ENCODE measurements at regions not wholly inside any gene's neighbourhood (a gene's known extent, or its start where the extent isn't known, plus 50 kb on each side); places are given as distances from the start of the nearest gene placed in this dataset.

DNA sequence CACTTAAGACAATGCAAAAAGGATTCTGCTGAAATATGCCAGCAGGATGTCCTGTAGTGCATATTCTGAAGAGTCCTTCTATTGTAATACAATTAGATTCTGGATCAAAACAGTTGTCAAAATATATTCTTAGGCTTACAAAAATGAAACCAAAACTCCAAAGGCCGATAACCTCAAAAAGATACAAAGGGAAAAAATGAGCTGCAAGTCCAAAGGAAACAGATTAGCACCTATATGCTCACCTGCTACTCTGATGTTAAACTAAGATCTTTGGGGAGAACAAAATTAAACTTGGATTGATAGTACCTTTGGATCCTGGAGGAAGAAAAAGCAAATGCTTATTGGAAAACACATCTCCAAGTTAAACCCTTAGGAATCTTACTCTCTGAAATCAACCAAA, 397.1 kb downstream of the SPATA31D1 start:
- H3K4ac ChIP-seq (ENCODE audit: low read depth, low read length): no peak overlapping the region
- no peak overlapping the region for H3K4me2 ChIP-seq (ENCODE audit: low read length)
- H4K91ac ChIP-seq (ENCODE audit: low read depth, low read length): no peak overlapping the region
- H4K8ac ChIP-seq (ENCODE audit: low read depth, low read length): no peak overlapping the region
- H3K14ac ChIP-seq (ENCODE audit: low read length): no peak overlapping the region
- H3K36me3 ChIP-seq (ENCODE audit: control insufficient read depth in 1 of 2, insufficient read depth in 2 of 2, low read length in 2 of 2): no peaks in the 10 kb centered on the region
- DNase-seq: no peak
- H4K12ac ChIP-seq (ENCODE audit: low read depth, low read length): no peak overlapping the region
- no peak overlapping the region for H2BK120ac ChIP-seq (ENCODE audit: insufficient read depth, low read length, poor library complexity)
- H3K27ac ChIP-seq (ENCODE audit: low read depth, low read length): no peak overlapping the region
- no peak overlapping the region for H3K4me3 ChIP-seq (ENCODE audit: low read depth, low read length)
- H2BK5ac ChIP-seq (ENCODE audit: low read depth, low read length, poor library complexity): no peak overlapping the region
- H3K4me1 ChIP-seq (ENCODE audit: control insufficient read depth in 1 of 2, insufficient read depth in 2 of 2, low read length in 2 of 2): peaks cover 0 to 4% of the 10 kb centered on the region in 2 experiments
- H3K23ac ChIP-seq (ENCODE audit: low read length): no peak overlapping the region
- no CpG with 5 or more reads among the region's 1 CpG for WGBS (ENCODE audit: extremely low coverage, insufficient coverage, insufficient read length)
- no peaks in the 10 kb centered on the region for H3K79me2 ChIP-seq (ENCODE audit: control insufficient read depth, insufficient read depth, low read length, poor library complexity)
- no peak overlapping the region for H3K18ac ChIP-seq (ENCODE audit: low read length)
- no peaks in the 10 kb centered on the region for H3K9me3 ChIP-seq (ENCODE audit: insufficient read depth, low read depth, low read length)
- H3K79me1 ChIP-seq (ENCODE audit: low read length): peaks cover 5% of the 10 kb centered on the region
- H2BK12ac ChIP-seq (ENCODE audit: low read length): no peak overlapping the region
- H2AFZ ChIP-seq (ENCODE audit: insufficient read depth, low read length, poor library complexity): no peak overlapping the region
- H3K27me3 ChIP-seq (ENCODE audit: insufficient read depth, low read length): no peaks in the 10 kb centered on the region
- no peak overlapping the region for H2AK5ac ChIP-seq (ENCODE audit: low read length)
- no peak overlapping the region for H3K9ac ChIP-seq (ENCODE audit: low read length)

DNA sequence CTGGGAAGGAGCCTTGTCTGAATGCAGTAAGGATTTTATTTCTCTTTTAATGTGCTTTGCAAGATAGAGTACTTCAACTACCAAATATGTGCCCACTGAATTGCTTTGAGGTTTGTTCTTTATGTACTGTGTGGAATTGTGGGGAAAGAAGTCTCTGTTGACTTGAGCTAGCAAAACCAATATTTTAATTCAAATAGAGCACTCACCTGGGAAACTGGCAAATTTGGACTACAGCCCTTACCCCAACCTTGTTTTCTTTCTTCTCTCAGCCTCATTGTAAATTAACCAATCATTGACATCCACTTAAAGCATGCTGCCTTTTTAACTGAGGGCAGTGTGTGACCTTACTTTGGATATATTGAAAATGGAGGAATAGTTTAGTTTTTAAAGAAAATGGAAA, 409.0 kb downstream of the SPATA31D1 start:
- H4K91ac ChIP-seq (ENCODE audit: low read depth, low read length): no peak overlapping the region
- no peak overlapping the region for H3K23ac ChIP-seq (ENCODE audit: low read length)
- H3K27me3 ChIP-seq (ENCODE audit: insufficient read depth, low read length): no peaks in the 10 kb centered on the region
- no peak overlapping the region for H3K14ac ChIP-seq (ENCODE audit: low read length)
- H3K4me2 ChIP-seq (ENCODE audit: low read length): no peak overlapping the region
- DNase-seq: no peak
- H3K79me2 ChIP-seq (ENCODE audit: control insufficient read depth, insufficient read depth, low read length, poor library complexity): no peaks in the 10 kb centered on the region
- H2AFZ ChIP-seq (ENCODE audit: insufficient read depth, low read length, poor library complexity): no peak overlapping the region
- no peak overlapping the region for H2AK5ac ChIP-seq (ENCODE audit: low read length)
- H3K18ac ChIP-seq (ENCODE audit: low read length): no peak overlapping the region
- H4K12ac ChIP-seq (ENCODE audit: low read depth, low read length): no peak overlapping the region
- H3K36me3 ChIP-seq (ENCODE audit: control insufficient read depth in 1 of 2, insufficient read depth in 2 of 2, low read length in 2 of 2): no peaks in the 10 kb centered on the region
- no peak overlapping the region for H2BK5ac ChIP-seq (ENCODE audit: low read depth, low read length, poor library complexity)
- no peaks in the 10 kb centered on the region for H3K4me1 ChIP-seq (ENCODE audit: control insufficient read depth in 1 of 2, insufficient read depth in 2 of 2, low read length in 2 of 2)
- no peak overlapping the region for H4K8ac ChIP-seq (ENCODE audit: low read depth, low read length)
- H2BK120ac ChIP-seq (ENCODE audit: insufficient read depth, low read length, poor library complexity): no peak overlapping the region
- no peaks in the 10 kb centered on the region for H3K79me1 ChIP-seq (ENCODE audit: low read length)
- H3K4me3 ChIP-seq (ENCODE audit: low read depth, low read length): no peak overlapping the region
- H2BK12ac ChIP-seq (ENCODE audit: low read length): no peak overlapping the region
- no peak overlapping the region for H3K9ac ChIP-seq (ENCODE audit: low read length)
- no peaks in the 10 kb centered on the region for H3K9me3 ChIP-seq (ENCODE audit: insufficient read depth, low read depth, low read length)
- H3K4ac ChIP-seq (ENCODE audit: low read depth, low read length): no peak overlapping the region
- no peak overlapping the region for H3K27ac ChIP-seq (ENCODE audit: low read depth, low read length)

DNA sequence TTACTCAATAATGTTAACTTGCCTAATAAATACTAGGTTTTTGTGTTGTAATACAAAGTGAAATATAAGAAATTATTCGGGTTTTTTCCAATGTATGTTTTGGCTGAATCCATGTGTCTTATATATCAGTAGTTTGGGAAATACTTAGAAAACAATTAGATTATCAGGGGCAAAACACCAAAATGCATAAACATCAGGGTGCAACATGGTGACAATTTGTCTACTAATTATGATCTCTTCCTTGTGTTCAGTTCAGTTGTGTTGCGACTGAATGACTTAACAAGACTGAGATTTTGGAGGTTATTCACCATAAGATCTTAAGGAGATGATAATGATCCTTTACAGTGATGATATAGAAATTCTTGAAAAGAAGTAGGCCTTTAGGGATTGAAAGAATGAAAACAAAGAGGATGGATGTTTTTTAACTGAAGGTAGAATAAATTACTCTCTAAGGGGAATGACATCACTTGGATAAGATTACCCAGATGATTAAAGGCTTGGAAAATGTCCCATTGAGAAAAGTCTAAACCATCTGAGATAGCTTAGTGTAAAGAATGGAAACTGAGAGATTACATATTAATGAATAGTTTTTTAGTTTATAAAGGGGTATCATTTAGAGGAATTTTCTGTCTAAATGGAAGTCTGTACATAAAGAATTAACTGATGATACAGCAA, 415.8 kb downstream of the SPATA31D1 start:
- no peak overlapping the region for H3K27ac ChIP-seq (ENCODE audit: low read depth, low read length)
- WGBS (ENCODE audit: extremely low coverage, insufficient coverage, insufficient read length): no CpG with 5 or more reads among the region's 2 CpGs
- DNase-seq: no peak
- H4K8ac ChIP-seq (ENCODE audit: low read depth, low read length): no peak overlapping the region
- H3K4ac ChIP-seq (ENCODE audit: low read depth, low read length): no peak overlapping the region
- no peaks in the 10 kb centered on the region for H3K4me1 ChIP-seq (ENCODE audit: control insufficient read depth in 1 of 2, insufficient read depth in 2 of 2, low read length in 2 of 2)
- H3K18ac ChIP-seq (ENCODE audit: low read length): no peak overlapping the region
- no peak overlapping the region for H3K14ac ChIP-seq (ENCODE audit: low read length)
- H3K27me3 ChIP-seq (ENCODE audit: insufficient read depth, low read length): no peaks in the 10 kb centered on the region
- H4K91ac ChIP-seq (ENCODE audit: low read depth, low read length): no peak overlapping the region
- no peaks in the 10 kb centered on the region for H3K79me1 ChIP-seq (ENCODE audit: low read length)
- H3K4me3 ChIP-seq (ENCODE audit: low read depth, low read length): no peak overlapping the region
- no peaks in the 10 kb centered on the region for H3K9me3 ChIP-seq (ENCODE audit: insufficient read depth, low read depth, low read length)
- no peaks in the 10 kb centered on the region for H3K36me3 ChIP-seq (ENCODE audit: control insufficient read depth in 1 of 2, insufficient read depth in 2 of 2, low read length in 2 of 2)
- no peak overlapping the region for H3K4me2 ChIP-seq (ENCODE audit: low read length)
- no peaks in the 10 kb centered on the region for H3K79me2 ChIP-seq (ENCODE audit: control insufficient read depth, insufficient read depth, low read length, poor library complexity)
- no peak overlapping the region for H3K23ac ChIP-seq (ENCODE audit: low read length)
- no peak overlapping the region for H2AK5ac ChIP-seq (ENCODE audit: low read length)
- no peak overlapping the region for H2BK5ac ChIP-seq (ENCODE audit: low read depth, low read length, poor library complexity)
- no peak overlapping the region for H3K9ac ChIP-seq (ENCODE audit: low read length)
- no peak overlapping the region for H4K12ac ChIP-seq (ENCODE audit: low read depth, low read length)
- H2BK120ac ChIP-seq (ENCODE audit: insufficient read depth, low read length, poor library complexity): no peak overlapping the region
- no peak overlapping the region for H2BK12ac ChIP-seq (ENCODE audit: low read length)
- H2AFZ ChIP-seq (ENCODE audit: insufficient read depth, low read length, poor library complexity): no peak overlapping the region

DNA sequence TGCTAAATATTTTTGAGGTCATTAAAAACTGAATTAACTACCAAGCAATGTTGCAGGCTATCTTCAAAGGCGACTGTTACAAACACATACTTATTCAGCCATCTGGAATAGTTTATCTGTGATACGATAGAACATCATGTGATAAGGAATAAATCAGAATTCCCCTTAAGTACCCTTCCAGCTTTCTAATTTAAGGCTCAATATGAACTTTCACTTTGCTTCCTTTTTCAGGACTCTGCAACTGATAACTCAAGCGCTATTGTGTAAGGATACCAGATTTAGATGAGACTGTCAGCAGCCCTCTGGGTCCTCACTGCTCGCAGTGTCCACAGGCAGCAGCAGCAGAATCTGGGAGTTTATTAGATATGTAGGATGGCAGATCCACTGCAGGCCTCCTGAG, 416.3 kb downstream of the SPATA31D1 start:
- H3K27ac ChIP-seq (ENCODE audit: low read depth, low read length): no peak overlapping the region
- H3K23ac ChIP-seq (ENCODE audit: low read length): no peak overlapping the region
- H4K12ac ChIP-seq (ENCODE audit: low read depth, low read length): no peak overlapping the region
- H3K4me3 ChIP-seq (ENCODE audit: low read depth, low read length): no peak overlapping the region
- H4K91ac ChIP-seq (ENCODE audit: low read depth, low read length): no peak overlapping the region
- H4K8ac ChIP-seq (ENCODE audit: low read depth, low read length): no peak overlapping the region
- no peaks in the 10 kb centered on the region for H3K4me1 ChIP-seq (ENCODE audit: control insufficient read depth in 1 of 2, insufficient read depth in 2 of 2, low read length in 2 of 2)
- no peaks in the 10 kb centered on the region for H3K27me3 ChIP-seq (ENCODE audit: insufficient read depth, low read length)
- no peak overlapping the region for H3K4ac ChIP-seq (ENCODE audit: low read depth, low read length)
- no peak overlapping the region for H3K14ac ChIP-seq (ENCODE audit: low read length)
- no CpG with 5 or more reads among the region's 4 CpGs for WGBS (ENCODE audit: extremely low coverage, insufficient coverage, insufficient read length)
- H3K79me1 ChIP-seq (ENCODE audit: low read length): no peaks in the 10 kb centered on the region
- H2BK12ac ChIP-seq (ENCODE audit: low read length): no peak overlapping the region
- H3K9me3 ChIP-seq (ENCODE audit: insufficient read depth, low read depth, low read length): no peaks in the 10 kb centered on the region
- no peaks in the 10 kb centered on the region for H3K79me2 ChIP-seq (ENCODE audit: control insufficient read depth, insufficient read depth, low read length, poor library complexity)
- H2AK5ac ChIP-seq (ENCODE audit: low read length): no peak overlapping the region
- DNase-seq: no peak
- no peak overlapping the region for H3K18ac ChIP-seq (ENCODE audit: low read length)
- no peak overlapping the region for H2BK5ac ChIP-seq (ENCODE audit: low read depth, low read length, poor library complexity)
- H3K36me3 ChIP-seq (ENCODE audit: control insufficient read depth in 1 of 2, insufficient read depth in 2 of 2, low read length in 2 of 2): no peaks in the 10 kb centered on the region
- no peak overlapping the region for H3K9ac ChIP-seq (ENCODE audit: low read length)
- H2AFZ ChIP-seq (ENCODE audit: insufficient read depth, low read length, poor library complexity): no peak overlapping the region
- H3K4me2 ChIP-seq (ENCODE audit: low read length): no peak overlapping the region
- no peak overlapping the region for H2BK120ac ChIP-seq (ENCODE audit: insufficient read depth, low read length, poor library complexity)

Measured in trophoblast cell (in vitro differentiated cells and primary cell).